DOHH2 (cell line): ENCODE measurements at regions not wholly inside any gene's neighbourhood (a gene's known extent, or its start where the extent isn't known, plus 50 kb on each side); places are given as distances from the start of the nearest gene placed in this dataset.

Source experiments
- H3F3A ChIP-seq: fragments of 200-600 bp; sonication (generic), shearing (Covaris generic); 2 replicates; pipeline ENCODE4 v1.6.0; 2016; ENCODE audit warnings: antibody characterized with exemption, mild to moderate bottlenecking; ENCODE audit not compliant: control insufficient read depth, insufficient read depth
- H3K27ac ChIP-seq: fragments of 200-600 bp; sonication (generic); 2 replicates; pipeline ENCODE4 v1.5.1; 2014; ENCODE audit warnings: low read depth, mild to moderate bottlenecking, low read length, moderate library complexity
- H3K27me3 ChIP-seq: fragments of 200-600 bp; sonication (generic); 2 replicates; pipeline ENCODE4 v1.6.1; 2014; ENCODE audit warnings: mild to moderate bottlenecking, low read length, mixed read lengths; ENCODE audit not compliant: control insufficient read depth
- H3K36me3 ChIP-seq: fragments of 200-600 bp; sonication (generic); 2 replicates; pipeline ENCODE4 v1.6.1; 2014; ENCODE audit warnings: mild to moderate bottlenecking, low read length, moderate library complexity, mixed read lengths; ENCODE audit not compliant: control insufficient read depth
- H3K4me1 ChIP-seq: fragments of 200-600 bp; sonication (generic); 2 replicates; pipeline ENCODE4 v1.6.1; 2014; ENCODE audit warnings: mild to moderate bottlenecking, low read length, mixed read lengths; ENCODE audit not compliant: control insufficient read depth
- H3K4me2 ChIP-seq: fragments of 200-600 bp; sonication (generic); 2 replicates; pipeline ENCODE4 v1.6.0; 2014; ENCODE audit warnings: mild to moderate bottlenecking, low read length, moderate library complexity
- H3K4me3 ChIP-seq: fragments of 200-600 bp; sonication (generic); 2 replicates; pipeline ENCODE4 v1.5.1; 2014; ENCODE audit warnings: mild to moderate bottlenecking, low read length, mixed read lengths
- H3K79me2 ChIP-seq: fragments of 200-600 bp; sonication (generic); 2 replicates; pipeline ENCODE4 v1.6.1; 2014; ENCODE audit warnings: mild to moderate bottlenecking, low read length, mixed read lengths; ENCODE audit not compliant: control insufficient read depth
- H3K9me2 ChIP-seq: fragments of 200-600 bp; sonication (generic); replicated peaks from 2 replicates; pipeline ENCODE4 v1.6.1; 2014; ENCODE audit warnings: mild to moderate bottlenecking, low read length, mixed read lengths; ENCODE audit not compliant: control insufficient read depth
- H3K9me3 ChIP-seq: fragments of 200-600 bp; sonication (generic); 2 replicates; pipeline ENCODE4 v1.6.1; 2014; ENCODE audit warnings: antibody characterized with exemption, low read length, mixed read lengths; ENCODE audit not compliant: control insufficient read depth, insufficient read depth
- H4K20me1 ChIP-seq: fragments of 200-600 bp; sonication (generic); 2 replicates; pipeline ENCODE4 v1.6.0; 2014; ENCODE audit warnings: low read depth, mild to moderate bottlenecking, antibody characterized with exemption, low read length, moderate library complexity; ENCODE audit not compliant: control insufficient read depth, insufficient read depth
- CTCF ChIP-seq: fragments of 200-600 bp; sonication (generic); IDR thresholded peaks from one replicate; pipeline ENCODE4 v1.5.1; 2014; ENCODE audit warnings: antibody characterized with exemption, mild to moderate bottlenecking, low read depth, low read length; ENCODE audit not compliant: poor library complexity, severe bottlenecking
- EZH2phosphoT487 ChIP-seq: fragments of 200-600 bp; sonication (generic); IDR thresholded peaks from 2 replicates; pipeline ENCODE4 v1.6.1; 2017; ENCODE audit warnings: borderline replicate concordance, mild to moderate bottlenecking, antibody characterized with exemption, low read length, moderate library complexity, mixed read lengths

- no peaks in the 10 kb centered on the region for H3K79me2 ChIP-seq
- no peaks in the 10 kb centered on the region for H3K9me2 ChIP-seq
- no peaks in the 10 kb centered on the region for H3K27me3 ChIP-seq
- no peaks in the 10 kb centered on the region for H3F3A ChIP-seq
- no peak overlapping the region for H3K4me3 ChIP-seq
- no peaks in the 10 kb centered on the region for H3K4me1 ChIP-seq
- no peak for TF ChIP-seq CTCF
- TF ChIP-seq EZH2phosphoT487: no peak
- H4K20me1 ChIP-seq: no peaks in the 10 kb centered on the region
- H3K9me3 ChIP-seq: no peaks in the 10 kb centered on the region
- H3K27ac ChIP-seq: no peak overlapping the region
- no peak overlapping the region for H3K4me2 ChIP-seq
- no peaks in the 10 kb centered on the region for H3K36me3 ChIP-seq
Observed at GRCh38 chr6:48978016-48978415, 485.0 kb downstream of the MMUT start.

- no peaks in the 10 kb centered on the region for H3K79me2 ChIP-seq
- H3K4me2 ChIP-seq: no peak overlapping the region
- H4K20me1 ChIP-seq: no peaks in the 10 kb centered on the region
- H3K4me1 ChIP-seq: no peaks in the 10 kb centered on the region
- no peak overlapping the region for H3K4me3 ChIP-seq
- H3K36me3 ChIP-seq: no peaks in the 10 kb centered on the region
- no peak overlapping the region for H3K27ac ChIP-seq
- H3K9me3 ChIP-seq: no peaks in the 10 kb centered on the region
- H3F3A ChIP-seq: no peaks in the 10 kb centered on the region
- no peaks in the 10 kb centered on the region for H3K9me2 ChIP-seq
- no peaks in the 10 kb centered on the region for H3K27me3 ChIP-seq
- no peak for TF ChIP-seq CTCF
- no peak for TF ChIP-seq EZH2phosphoT487
Observed at GRCh38 chr6:48977573-48977972, 485.5 kb downstream of the MMUT start.

- Histone ChIP-seq H4K20me1 (no peaks in the 10 kb centered on the region), H3K36me3 (no peaks in the 10 kb centered on the region), H3K27ac (no peak overlapping the region), H3K79me2 (no peaks in the 10 kb centered on the region), H3K9me3 (no peaks in the 10 kb centered on the region), H3K4me3 (no peak overlapping the region), H3K9me2 (no peaks in the 10 kb centered on the region), H3K4me1 (no peaks in the 10 kb centered on the region), H3F3A (no peaks in the 10 kb centered on the region), H3K4me2 (no peak overlapping the region), H3K27me3 (no peaks in the 10 kb centered on the region)
- no peak for TF ChIP-seq EZH2phosphoT487
- TF ChIP-seq CTCF: no peak
Observed at GRCh38 chr6:48973491-48973890, 489.6 kb downstream of the MMUT start.
